H1 (cell line): ENCODE measurements at regions not wholly inside any gene's neighbourhood (a gene's known extent, or its start where the extent isn't known, plus 50 kb on each side); places are given as distances from the start of the nearest gene placed in this dataset.

ENCODE experiments used
- ATF2 ChIP-seq: IDR thresholded peaks from 2 replicates; pipeline ENCODE4 v1.6.1; 2012; ENCODE audit warnings: low read length, inconsistent platforms
- ATF3 ChIP-seq: IDR thresholded peaks from 2 replicates; pipeline ENCODE4 v1.6.1; 2011; ENCODE audit warnings: low read depth, mild to moderate bottlenecking, low read length; ENCODE audit not compliant: insufficient read depth
- CEBPB ChIP-seq: IDR thresholded peaks from 2 replicates; pipeline ENCODE4 v1.6.1; 2012; ENCODE audit warnings: low read depth, low read length
- CHD1 ChIP-seq: IDR thresholded peaks from 2 replicates; pipeline ENCODE4 v1.6.1; 2012; ENCODE audit warnings: low read depth, low read length, improper control_type of control experiment
- CREB1 ChIP-seq: IDR thresholded peaks from 2 replicates; pipeline ENCODE4 v1.6.1; 2012; ENCODE audit warnings: inconsistent platforms
- CTCF ChIP-seq, 3 experiments: IDR thresholded peaks; 1 replicate in 2 of 3; 2 replicates in 1 of 3; pipeline versions ENCODE4 v1.5.1 to v1.6.1; 2011; ENCODE audit warnings: low read length in 3 of 3, mild to moderate bottlenecking in 3 of 3, inconsistent platforms in 2 of 3, low read depth in 1 of 3, moderate library complexity in 1 of 3; ENCODE audit not compliant: insufficient read depth in 1 of 3; ENCODE audit errors: control extremely low read depth in 1 of 3
- E2F6 ChIP-seq: IDR thresholded peaks from 2 replicates; pipeline ENCODE4 v1.6.1; 2012; ENCODE audit warnings: inconsistent platforms
- EGR1 ChIP-seq: IDR thresholded peaks from 2 replicates; pipeline ENCODE4 v1.6.1; 2011; ENCODE audit warnings: low read depth, low read length, borderline replicate concordance
- EP300 ChIP-seq, 2 experiments: IDR thresholded peaks; 1 replicate in 1 of 2; 2 replicates in 1 of 2; pipeline ENCODE4 v1.6.1; 2011 to 2012; ENCODE audit warnings: low read depth in 2 of 2, low read length in 2 of 2, mild to moderate bottlenecking in 2 of 2, borderline replicate concordance in 1 of 2, inconsistent platforms in 1 of 2, moderate library complexity in 1 of 2
- GABPA ChIP-seq: IDR thresholded peaks from 2 replicates; pipeline ENCODE4 v1.6.1; 2011; ENCODE audit warnings: mild to moderate bottlenecking, low read length, moderate library complexity, borderline replicate concordance; ENCODE audit not compliant: insufficient read depth
- POLR2A ChIP-seq, 2 experiments: IDR thresholded peaks; 1 replicate in 1 of 2; 2 replicates in 1 of 2; pipeline ENCODE4 v1.6.1; 2011; ENCODE audit warnings: low read depth in 2 of 2, low read length in 2 of 2, mild to moderate bottlenecking in 2 of 2; ENCODE audit errors: control extremely low read depth in 1 of 2
- POLR2AphosphoS5 ChIP-seq: IDR thresholded peaks from 2 replicates; pipeline ENCODE4 v1.6.1; 2011; ENCODE audit warnings: low read depth, low read length
- YY1 ChIP-seq: IDR thresholded peaks from 2 replicates; pipeline ENCODE4 v1.6.1; 2011; ENCODE audit warnings: low read depth, mild to moderate bottlenecking, low read length

- TF ChIP-seq CREB1: no peak
- no peak for TF ChIP-seq CTCF (IDR thresholded peaks at IDR 0.05; ENCODE audit: control extremely low read depth in 1 of 3, insufficient read depth in 1 of 3, low read depth in 1 of 3, low read length in 3 of 3)
- TF ChIP-seq YY1: no peak
- TF ChIP-seq EP300 (IDR thresholded peaks at IDR 0.05; ENCODE audit: borderline replicate concordance in 1 of 2, low read depth in 2 of 2, low read length in 2 of 2): no peak
- TF ChIP-seq POLR2AphosphoS5: no peak
- no peak for TF ChIP-seq E2F6
- no peak for TF ChIP-seq ATF2
- no peak for TF ChIP-seq ATF3
- TF ChIP-seq CHD1: no peak
- TF ChIP-seq POLR2A (IDR thresholded peaks at IDR 0.05; ENCODE audit: control extremely low read depth in 1 of 2, low read depth in 2 of 2, low read length in 2 of 2): no peak
- TF ChIP-seq EGR1: no peak
- no peak for TF ChIP-seq GABPA
- TF ChIP-seq CEBPB: no peak
These were observed 338.0 kb downstream of the AASDHPPT start for GRCh38 chr11:106415510-106415909.
